NCI-H146 treated with DMSO at 0.1 percent for 48 hours (cell line): ENCODE measurements at regions not wholly inside any gene's neighbourhood (a gene's known extent, or its start where the extent isn't known, plus 50 kb on each side); places are given as distances from the start of the nearest gene placed in this dataset.

Experiments
- DNase-seq: peaks from one replicate; lab custom pipeline; 2025; ENCODE audit not compliant: unreplicated experiment; lab: John Stamatoyannopoulos, UW

- DNase-seq = no peak
Measured at GRCh38 chr9:108316066-108316465, 539.7 kb downstream of the ACTL7B start.

GRCh38 chr9:108311745-108312144, 544.0 kb downstream of the ACTL7B start:
- DNase-seq = no peak

GRCh38 chr9:108310202-108310601, 545.6 kb downstream of the ACTL7B start:
- no peak for DNase-seq

GRCh38 chr9:108300306-108301287, 555.2 kb downstream of the ACTL7B start:
- no peak for DNase-seq

- DNase-seq = no peak
Measured at GRCh38 chr9:108297073-108297472, 558.7 kb downstream of the ACTL7B start.

- DNase-seq = no peak
Measured at GRCh38 chr9:108296056-108296455, 559.7 kb downstream of the ACTL7B start.

GRCh38 chr9:108291586-108291932, 564.2 kb downstream of the ACTL7B start:
- no peak for DNase-seq

- DNase-seq = no peak
Measured at GRCh38 chr9:108290839-108291585, 564.8 kb downstream of the ACTL7B start.

- DNase-seq = no peak
Measured at GRCh38 chr9:108286638-108287206, 569.1 kb downstream of the ACTL7B start.

GRCh38 chr9:108283696-108284095, 572.1 kb downstream of the ACTL7B start:
- no peak for DNase-seq

- no peak for DNase-seq
Measured at GRCh38 chr9:108282872-108283271, 572.9 kb downstream of the ACTL7B start.

- DNase-seq = no peak
Measured at GRCh38 chr9:108281696-108282095, 574.1 kb downstream of the ACTL7B start.

- peak; percentile 73 for DNase-seq
Measured at GRCh38 chr9:108278341-108278740, 577.4 kb downstream of the ACTL7B start.

- DNase-seq = no peak
Measured at GRCh38 chr9:108277216-108277615, 578.6 kb downstream of the ACTL7B start.

GRCh38 chr9:108275906-108276305, 579.9 kb downstream of the ACTL7B start:
- DNase-seq = no peak

- DNase-seq = no peak
Measured at GRCh38 chr9:108274971-108275370, 580.8 kb downstream of the ACTL7B start.

GRCh38 chr9:108273988-108274387, 581.8 kb downstream of the ACTL7B start:
- DNase-seq = peak; percentile 7

GRCh38 chr9:108272349-108272899, 583.4 kb downstream of the ACTL7B start:
- DNase-seq = no peak

GRCh38 chr9:108271646-108272348, 584.0 kb downstream of the ACTL7B start:
- peak; percentile 96 for DNase-seq

- peak; percentile 34 for DNase-seq
Measured at GRCh38 chr9:108271236-108271635, 584.5 kb downstream of the ACTL7B start.

- DNase-seq = no peak
Measured at GRCh38 chr9:108270561-108270960, 585.2 kb downstream of the ACTL7B start.
